OCI-LY7 (cell line): ENCODE measurements at regions not wholly inside any gene's neighbourhood (a gene's known extent, or its start where the extent isn't known, plus 50 kb on each side); places are given as distances from the start of the nearest gene placed in this dataset.

Experiments
- BruUV-seq: library from RNA; stranded (reverse); fragments of 400-500 nt; replicated peaks from 2 replicates; lab custom pipeline; 2021; lab: Mats Ljungman, UMichigan
- CTCF ChIA-PET: fragments of 300-600 bp; sonication (Branson Sonifier 250); formaldehyde crosslinking; loops from one replicate; lab custom pipeline; 2022; ENCODE audit warnings: antibody characterized with exemption; ENCODE audit not compliant: unreplicated experiment; lab: Charles Lee
- POLR2A ChIA-PET: fragments of 300-600 bp; sonication (Branson Sonifier 250); formaldehyde crosslinking; loops from one replicate; lab custom pipeline; 2022; ENCODE audit warnings: antibody characterized with exemption; lab: Charles Lee
- DNase-seq: peaks from one replicate; pipeline ENCODE4 v3.0.0-alpha.2; 2015; ENCODE audit warnings: low spot score
- H2AFZ ChIP-seq: fragments of 200-600 bp; sonication (generic), shearing (Covaris generic); 2 replicates; pipeline ENCODE4 v1.6.1; 2014; ENCODE audit warnings: mild to moderate bottlenecking, antibody characterized with exemption, low read length, moderate library complexity
- H3K27ac ChIP-seq: fragments of 200-600 bp; sonication (generic); 2 replicates; pipeline ENCODE4 v1.5.1; 2014; ENCODE audit warnings: mixed run types, low read depth, mild to moderate bottlenecking, moderate library complexity, low read length, inconsistent platforms; ENCODE audit not compliant: poor library complexity, severe bottlenecking
- H3K36me3 ChIP-seq: fragments of 200-600 bp; sonication (generic); 2 replicates; pipeline ENCODE4 v1.6.1; 2014; ENCODE audit warnings: mild to moderate bottlenecking, antibody characterized with exemption, low read length, moderate library complexity, mixed read lengths; ENCODE audit not compliant: insufficient read depth
- H3K4me1 ChIP-seq: fragments of 200-600 bp; sonication (generic); 2 replicates; pipeline ENCODE4 v1.5.1; 2014; ENCODE audit warnings: mild to moderate bottlenecking, low read length; ENCODE audit not compliant: insufficient read depth, poor library complexity, severe bottlenecking
- H3K4me2 ChIP-seq: fragments of 200-600 bp; sonication (generic); 2 replicates; pipeline ENCODE4 v1.6.1; 2014; ENCODE audit warnings: mild to moderate bottlenecking, low read length
- H3K4me3 ChIP-seq: fragments of 200-600 bp; sonication (generic); 2 replicates; pipeline ENCODE4 v1.5.1; 2014; ENCODE audit warnings: mild to moderate bottlenecking, low read depth, low read length; ENCODE audit not compliant: poor library complexity, severe bottlenecking
- H3K79me2 ChIP-seq: fragments of 200-600 bp; sonication (generic); 2 replicates; pipeline ENCODE4 v1.6.1; 2016; ENCODE audit warnings: low read depth, mild to moderate bottlenecking, low read length, moderate library complexity, mixed read lengths; ENCODE audit not compliant: insufficient read depth
- H3K9me2 ChIP-seq: fragments of 200-600 bp; sonication (generic); 2 replicates; pipeline ENCODE4 v1.6.1; 2016; ENCODE audit warnings: mild to moderate bottlenecking, low read length, mixed read lengths; ENCODE audit not compliant: insufficient read depth
- H3K9me3 ChIP-seq: fragments of 200-600 bp; sonication (generic); 2 replicates; pipeline ENCODE4 v1.6.1; 2014; ENCODE audit warnings: mild to moderate bottlenecking, mixed run types, low read length, mixed read lengths
- H4K20me1 ChIP-seq: fragments of 200-600 bp; sonication (generic); 2 replicates; pipeline ENCODE4 v1.6.1; 2014; ENCODE audit warnings: mild to moderate bottlenecking, antibody characterized with exemption, low read length, moderate library complexity, mixed read lengths; ENCODE audit not compliant: insufficient read depth
- CTCF ChIP-seq: fragments of 200-600 bp; sonication (generic); conservative IDR thresholded peaks from 2 replicates; pipeline ENCODE4 v1.5.1; 2014; ENCODE audit warnings: mild to moderate bottlenecking, antibody characterized with exemption, low read length, moderate library complexity, mixed read lengths
- EZH2phosphoT487 ChIP-seq: fragments of 200-600 bp; sonication (generic); IDR thresholded peaks from 2 replicates; pipeline ENCODE4 v1.6.1; 2018; ENCODE audit warnings: low read depth, borderline replicate concordance, mild to moderate bottlenecking, mixed run types, antibody characterized with exemption, low read length, moderate library complexity, mixed read lengths
- intact Hi-C: fragments of 100-400 bp; cut with micrococcal nuclease; formaldehyde crosslinking; loops from one replicate; pipeline ENCODE4 v1.10.0; 2022; ENCODE audit not compliant: unreplicated experiment

- CTCF ChIA-PET = no interaction called here
Observed at GRCh38 chr6:113095841-113096240, 748.7 kb downstream of the RFPL4B start.

GRCh38 chr6:113102761-113103160, 754.4 kb upstream of the MARCKS start:
- no peak for DNase-seq
- Histone ChIP-seq H3K79me2 (no peaks in the 10 kb centered on the region), H3K9me3 (no peaks in the 10 kb centered on the region), H3K27ac (no peak overlapping the region), H2AFZ (no peak overlapping the region), H3K4me3 (no peak overlapping the region), H4K20me1 (no peaks in the 10 kb centered on the region), H3K9me2 (no peaks in the 10 kb centered on the region), H3K4me1 (no peaks in the 10 kb centered on the region), H3K36me3 (no peaks in the 10 kb centered on the region), H3K4me2 (no peak overlapping the region)
- ChIA-PET CTCF (no interaction called here), POLR2A (no interaction called here)
- intact Hi-C loops = no loop called here
- BruUV-seq = no TSS peak
- TF ChIP-seq EZH2phosphoT487 = no peak

More at GRCh38 chr6:113095841-113096240, 748.7 kb downstream of the RFPL4B start:
- DNase-seq = no peak
- H3K9me3 ChIP-seq = no peaks in the 10 kb centered on the region
- no peak overlapping the region for H3K4me2 ChIP-seq
- no peaks in the 10 kb centered on the region for H4K20me1 ChIP-seq
- TF ChIP-seq EZH2phosphoT487 (no peak), CTCF (no peak)
- no peaks in the 10 kb centered on the region for H3K9me2 ChIP-seq
- H2AFZ ChIP-seq = no peak overlapping the region
- H3K36me3 ChIP-seq = no peaks in the 10 kb centered on the region
- no peaks in the 10 kb centered on the region for H3K79me2 ChIP-seq
- intact Hi-C loops = no loop called here
- no TSS peak for BruUV-seq
- POLR2A ChIA-PET = interaction anchor here (0.7 kb wide), 1 partner anchor 231 kb away, joined by 3 read pairs; no protein-coding TSS in a partner anchor
- no peaks in the 10 kb centered on the region for H3K4me1 ChIP-seq
- H3K4me3 ChIP-seq = no peak overlapping the region
- no peak overlapping the region for H3K27ac ChIP-seq

- intact Hi-C loops = no loop called here
- POLR2A ChIA-PET = interaction anchor here (0.6 kb wide), 1 partner anchor 1472 kb away, joined by 3 read pairs; no protein-coding TSS in a partner anchor
Observed at GRCh38 chr6:113103634-113104361, 753.3 kb upstream of the MARCKS start.

More at GRCh38 chr6:113103634-113104361, 753.3 kb upstream of the MARCKS start:
- Histone ChIP-seq H3K4me1 (no peaks in the 10 kb centered on the region), H3K9me2 (no peaks in the 10 kb centered on the region), H4K20me1 (no peaks in the 10 kb centered on the region), H3K4me3 (no peak overlapping the region), H2AFZ (no peak overlapping the region), H3K36me3 (no peaks in the 10 kb centered on the region), H3K4me2 (no peak overlapping the region), H3K27ac (no peak overlapping the region), H3K79me2 (no peaks in the 10 kb centered on the region), H3K9me3 (no peaks in the 10 kb centered on the region)
- TF ChIP-seq CTCF (no peak), EZH2phosphoT487 (no peak)
- BruUV-seq = no TSS peak
- DNase-seq = no peak
- CTCF ChIA-PET = no interaction called here
